ENCODE measurements at regions not wholly inside any gene's neighbourhood (a gene's known extent, or its start where the extent isn't known, plus 50 kb on each side); places are given as distances from the start of the nearest gene placed in this dataset.

DNA sequence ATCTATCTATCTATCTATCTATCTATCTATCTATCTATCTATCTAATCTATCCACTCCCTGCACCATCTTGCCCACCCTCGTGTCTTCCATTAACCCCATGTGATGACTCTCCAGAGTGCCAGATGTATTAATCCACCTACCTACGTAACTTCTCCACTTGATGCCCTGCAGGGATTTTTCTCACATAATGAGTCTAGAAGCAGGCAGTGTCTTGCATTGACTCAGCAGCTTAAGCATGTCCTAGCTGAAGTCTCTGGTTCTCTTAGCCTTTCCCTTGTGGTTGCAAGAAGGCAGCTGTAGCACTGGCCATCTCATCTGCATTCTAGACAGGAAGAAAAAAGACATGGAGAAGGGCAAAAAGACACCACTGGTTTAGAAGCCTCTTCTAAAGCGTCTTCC is 96.7 kb upstream of the ALDH1B1 start:
- ATAC-seq = no peak
- no peaks in the 10 kb centered on the region for H3K36me3 ChIP-seq (replicated peaks in 1 of 2; ENCODE audit: control insufficient read depth in 1 of 2, insufficient read depth in 2 of 2, low read length in 2 of 2)
- no peaks in the 10 kb centered on the region for H3K79me2 ChIP-seq (ENCODE audit: insufficient read depth, low read length)
- BruUV-seq (replicated peaks) = no TSS peak
- 6% methylated on average over 3 of the region's 3 CpGs for WGBS (ENCODE audit: low lambda C conversion rate)
- H3K27me3 ChIP-seq (ENCODE audit: control insufficient read depth in 1 of 2, insufficient read depth in 2 of 2, low read length in 2 of 2) = peaks cover 0 to 13% of the 10 kb centered on the region in 2 experiments; a peak in 2 of 5 replicates
- DNase-seq (ENCODE audit: low spot score) = no peak
- H3K4me3 ChIP-seq (replicated peaks in 1 of 3; ENCODE audit: insufficient read depth in 1 of 3, low read depth in 2 of 3, low read length in 3 of 3) = no peak overlapping the region
- no peaks in the 10 kb centered on the region for H3K9me3 ChIP-seq (ENCODE audit: low read length)
- intact Hi-C loops (cut with micrococcal nuclease; ENCODE audit: unreplicated experiment) (no loop called here), in situ Hi-C loops (cut with HindIII; ENCODE audit: extremely low pct_ligation_motif_present, low pct_unique_long_range_greater_than_20kb) (no loop called here)
- no peak overlapping the region for H3K4me2 ChIP-seq (ENCODE audit: low read depth, low read length)
- H3K27ac ChIP-seq (ENCODE audit: extremely low read length, insufficient read depth, low read length) = no peak overlapping the region
- ChIA-PET CTCF (ENCODE audit: low intra/inter-chr PET ratio, low total read pairs) (no interaction called here), POLR2A (no interaction called here)
- no peak for FAIRE-seq
- no peaks in the 10 kb centered on the region for H3K4me1 ChIP-seq (ENCODE audit: insufficient read depth, low read length)
- H3K9ac ChIP-seq (ENCODE audit: insufficient read depth, low read depth, low read length) = no peak overlapping the region
- H4K20me1 ChIP-seq (ENCODE audit: insufficient read depth, low read length) = no peaks in the 10 kb centered on the region
- no peak overlapping the region for H2AFZ ChIP-seq (ENCODE audit: low read length)
- TF ChIP-seq ZNF790 (CRISPR knock-in tag; IDR thresholded peaks at IDR 0.05; ENCODE audit: borderline replicate concordance) (no peak), MXI1 (IDR thresholded peaks at IDR 0.05; ENCODE audit: borderline replicate concordance, low read depth, low read length) (no peak), SAP130 (CRISPR knock-in tag; IDR thresholded peaks at IDR 0.05; ENCODE audit: low read depth) (no peak), ZNF816 (CRISPR knock-in tag; IDR thresholded peaks at IDR 0.05; ENCODE audit: borderline replicate concordance) (no peak), WIZ (CRISPR knock-in tag; IDR thresholded peaks at IDR 0.05) (no peak), ZMYM2 (CRISPR knock-in tag; IDR thresholded peaks at IDR 0.05) (no peak), ZBTB21 (CRISPR knock-in tag; IDR thresholded peaks at IDR 0.05) (no peak), HIVEP1 (CRISPR knock-in tag; IDR thresholded peaks at IDR 0.05) (no peak)
- TF ChIP-seq, protein P1, sequence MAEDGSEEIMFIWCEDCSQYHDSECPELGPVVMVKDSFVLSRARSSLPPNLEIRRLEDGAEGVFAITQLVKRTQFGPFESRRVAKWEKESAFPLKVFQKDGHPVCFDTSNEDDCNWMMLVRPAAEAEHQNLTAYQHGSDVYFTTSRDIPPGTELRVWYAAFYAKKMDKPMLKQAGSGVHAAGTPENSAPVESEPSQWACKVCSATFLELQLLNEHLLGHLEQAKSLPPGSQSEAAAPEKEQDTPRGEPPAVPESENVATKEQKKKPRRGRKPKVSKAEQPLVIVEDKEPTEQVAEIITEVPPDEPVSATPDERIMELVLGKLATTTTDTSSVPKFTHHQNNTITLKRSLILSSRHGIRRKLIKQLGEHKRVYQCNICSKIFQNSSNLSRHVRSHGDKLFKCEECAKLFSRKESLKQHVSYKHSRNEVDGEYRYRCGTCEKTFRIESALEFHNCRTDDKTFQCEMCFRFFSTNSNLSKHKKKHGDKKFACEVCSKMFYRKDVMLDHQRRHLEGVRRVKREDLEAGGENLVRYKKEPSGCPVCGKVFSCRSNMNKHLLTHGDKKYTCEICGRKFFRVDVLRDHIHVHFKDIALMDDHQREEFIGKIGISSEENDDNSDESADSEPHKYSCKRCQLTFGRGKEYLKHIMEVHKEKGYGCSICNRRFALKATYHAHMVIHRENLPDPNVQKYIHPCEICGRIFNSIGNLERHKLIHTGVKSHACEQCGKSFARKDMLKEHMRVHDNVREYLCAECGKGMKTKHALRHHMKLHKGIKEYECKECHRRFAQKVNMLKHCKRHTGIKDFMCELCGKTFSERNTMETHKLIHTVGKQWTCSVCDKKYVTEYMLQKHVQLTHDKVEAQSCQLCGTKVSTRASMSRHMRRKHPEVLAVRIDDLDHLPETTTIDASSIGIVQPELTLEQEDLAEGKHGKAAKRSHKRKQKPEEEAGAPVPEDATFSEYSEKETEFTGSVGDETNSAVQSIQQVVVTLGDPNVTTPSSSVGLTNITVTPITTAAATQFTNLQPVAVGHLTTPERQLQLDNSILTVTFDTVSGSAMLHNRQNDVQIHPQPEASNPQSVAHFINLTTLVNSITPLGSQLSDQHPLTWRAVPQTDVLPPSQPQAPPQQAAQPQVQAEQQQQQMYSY (CRISPR knock-in tag; IDR thresholded peaks at IDR 0.05) = no peak
- TF ChIP-seq, protein P2, sequence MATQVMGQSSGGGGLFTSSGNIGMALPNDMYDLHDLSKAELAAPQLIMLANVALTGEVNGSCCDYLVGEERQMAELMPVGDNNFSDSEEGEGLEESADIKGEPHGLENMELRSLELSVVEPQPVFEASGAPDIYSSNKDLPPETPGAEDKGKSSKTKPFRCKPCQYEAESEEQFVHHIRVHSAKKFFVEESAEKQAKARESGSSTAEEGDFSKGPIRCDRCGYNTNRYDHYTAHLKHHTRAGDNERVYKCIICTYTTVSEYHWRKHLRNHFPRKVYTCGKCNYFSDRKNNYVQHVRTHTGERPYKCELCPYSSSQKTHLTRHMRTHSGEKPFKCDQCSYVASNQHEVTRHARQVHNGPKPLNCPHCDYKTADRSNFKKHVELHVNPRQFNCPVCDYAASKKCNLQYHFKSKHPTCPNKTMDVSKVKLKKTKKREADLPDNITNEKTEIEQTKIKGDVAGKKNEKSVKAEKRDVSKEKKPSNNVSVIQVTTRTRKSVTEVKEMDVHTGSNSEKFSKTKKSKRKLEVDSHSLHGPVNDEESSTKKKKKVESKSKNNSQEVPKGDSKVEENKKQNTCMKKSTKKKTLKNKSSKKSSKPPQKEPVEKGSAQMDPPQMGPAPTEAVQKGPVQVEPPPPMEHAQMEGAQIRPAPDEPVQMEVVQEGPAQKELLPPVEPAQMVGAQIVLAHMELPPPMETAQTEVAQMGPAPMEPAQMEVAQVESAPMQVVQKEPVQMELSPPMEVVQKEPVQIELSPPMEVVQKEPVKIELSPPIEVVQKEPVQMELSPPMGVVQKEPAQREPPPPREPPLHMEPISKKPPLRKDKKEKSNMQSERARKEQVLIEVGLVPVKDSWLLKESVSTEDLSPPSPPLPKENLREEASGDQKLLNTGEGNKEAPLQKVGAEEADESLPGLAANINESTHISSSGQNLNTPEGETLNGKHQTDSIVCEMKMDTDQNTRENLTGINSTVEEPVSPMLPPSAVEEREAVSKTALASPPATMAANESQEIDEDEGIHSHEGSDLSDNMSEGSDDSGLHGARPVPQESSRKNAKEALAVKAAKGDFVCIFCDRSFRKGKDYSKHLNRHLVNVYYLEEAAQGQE (IDR thresholded peaks at IDR 0.05; ENCODE audit: borderline replicate concordance in 1 of 2, low read depth in 1 of 2, low read length in 2 of 2) = no peak
- TF ChIP-seq, protein P3, sequence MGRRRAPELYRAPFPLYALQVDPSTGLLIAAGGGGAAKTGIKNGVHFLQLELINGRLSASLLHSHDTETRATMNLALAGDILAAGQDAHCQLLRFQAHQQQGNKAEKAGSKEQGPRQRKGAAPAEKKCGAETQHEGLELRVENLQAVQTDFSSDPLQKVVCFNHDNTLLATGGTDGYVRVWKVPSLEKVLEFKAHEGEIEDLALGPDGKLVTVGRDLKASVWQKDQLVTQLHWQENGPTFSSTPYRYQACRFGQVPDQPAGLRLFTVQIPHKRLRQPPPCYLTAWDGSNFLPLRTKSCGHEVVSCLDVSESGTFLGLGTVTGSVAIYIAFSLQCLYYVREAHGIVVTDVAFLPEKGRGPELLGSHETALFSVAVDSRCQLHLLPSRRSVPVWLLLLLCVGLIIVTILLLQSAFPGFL (CRISPR knock-in tag; IDR thresholded peaks at IDR 0.05) = no peak
